GM19023 (cell line): ENCODE measurements at regions not wholly inside any gene's neighbourhood (a gene's known extent, or its start where the extent isn't known, plus 50 kb on each side); places are given as distances from the start of the nearest gene placed in this dataset.
"Not testable (repeated sequence)": the region's sequence is repeated elsewhere in the genome, so short reads cannot be mapped to it uniquely, and the experiment has no call there.

Experiments used
- ATAC-seq: cut with Tn5 transposase; IDR thresholded peaks from one replicate; pipeline ENCODE4 v1.9.1; 2021; ENCODE audit warnings: mild to moderate bottlenecking, moderate library complexity; ENCODE audit not compliant: unreplicated experiment

DNA sequence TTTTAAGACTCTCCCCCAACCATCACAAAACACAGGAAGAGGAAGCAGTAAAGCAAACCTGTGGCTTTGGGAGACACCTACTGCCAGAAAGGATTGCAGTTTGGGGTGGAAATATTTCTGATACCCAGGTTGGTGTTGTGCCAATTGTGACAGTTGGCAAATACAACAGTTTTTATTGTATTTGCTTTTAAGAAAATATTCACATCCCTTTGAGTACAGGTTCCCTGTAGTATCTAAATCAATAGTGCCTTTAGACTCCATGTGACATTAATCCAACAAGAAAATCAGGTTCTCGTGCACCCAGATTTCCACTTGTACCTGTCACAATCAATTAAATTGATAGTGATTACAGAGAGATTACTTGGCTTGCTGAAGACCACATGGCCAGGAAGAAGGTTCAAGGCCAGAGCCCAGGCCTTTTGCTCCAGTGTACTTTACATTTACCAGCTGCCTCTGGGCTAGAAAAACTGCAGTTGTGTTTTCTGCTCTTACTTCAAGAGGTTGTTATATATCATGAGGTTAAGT is 361.2 kb downstream of the ATP23 start:
- no peak for ATAC-seq

DNA sequence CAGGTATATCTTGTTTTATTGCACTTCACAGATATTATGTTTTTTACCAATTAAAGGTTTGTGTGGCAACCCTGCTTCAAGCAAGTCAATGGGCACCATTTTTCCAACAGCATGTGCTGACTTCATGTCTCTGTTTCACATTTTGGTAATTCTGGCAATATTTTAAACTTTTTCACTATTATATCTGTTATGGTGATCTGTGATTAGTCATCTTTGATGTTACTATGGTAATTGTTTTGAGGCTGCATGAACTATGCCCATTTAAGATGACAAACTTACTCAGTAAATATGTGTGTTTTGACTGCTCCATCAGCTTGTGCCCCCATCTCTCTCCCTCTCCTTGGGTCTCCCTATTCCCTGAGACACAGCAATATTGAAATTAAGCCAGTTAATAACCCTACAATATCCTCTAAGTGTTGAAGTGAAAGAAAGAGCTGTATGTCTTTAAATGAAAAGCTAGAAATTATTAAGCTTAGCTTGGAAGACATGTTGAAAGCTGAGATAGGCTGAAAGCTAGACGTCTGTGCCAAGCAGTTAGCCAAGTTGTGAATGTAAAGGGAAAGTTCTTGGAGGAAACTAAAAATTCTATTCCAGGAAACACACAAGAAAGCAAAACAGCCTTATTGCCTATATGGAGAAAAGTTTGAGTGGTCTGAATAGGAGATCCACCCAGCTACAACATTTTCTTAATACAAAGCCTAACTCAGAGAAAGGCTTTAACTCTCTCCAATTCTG is 365.1 kb downstream of the ATP23 start:
- ATAC-seq: no peak

DNA sequence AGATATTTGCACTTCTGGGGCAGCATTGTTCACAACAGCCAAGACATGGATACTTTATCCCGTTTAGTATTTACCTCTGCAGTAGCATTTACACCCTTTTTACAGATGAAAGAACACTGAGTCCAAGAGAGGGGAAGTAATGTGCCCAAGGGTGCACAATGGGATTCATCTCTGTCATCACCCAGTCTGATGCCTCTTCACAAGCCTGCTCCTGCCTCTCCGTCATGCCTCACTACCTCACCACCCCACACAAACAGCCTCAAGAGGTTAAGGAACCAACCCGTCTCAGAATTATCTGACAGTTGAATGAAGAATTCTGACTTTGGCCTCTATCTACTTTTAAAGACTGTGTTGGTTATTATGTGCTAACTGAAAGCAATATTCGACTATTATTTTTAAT is 368.4 kb downstream of the ATP23 start:
- no peak for ATAC-seq

DNA sequence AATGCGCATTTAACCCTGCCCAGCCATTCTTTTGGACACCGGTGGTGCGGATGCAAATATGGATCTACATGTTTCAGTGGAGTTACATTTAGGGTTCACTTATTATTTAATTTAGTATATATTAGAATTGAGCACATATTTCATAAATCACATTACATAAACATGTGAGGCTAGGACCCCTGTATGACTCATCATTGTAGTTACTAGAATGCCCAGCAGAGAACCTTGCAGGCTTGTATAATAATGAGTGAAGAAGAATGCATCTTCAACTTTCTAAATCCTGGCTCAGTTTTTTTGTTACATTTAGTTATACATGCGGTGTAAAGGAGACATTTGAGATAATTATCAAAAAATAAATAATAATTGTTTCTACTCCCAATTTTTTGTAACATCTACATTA is 369.0 kb downstream of the ATP23 start:
- no peak for ATAC-seq

DNA sequence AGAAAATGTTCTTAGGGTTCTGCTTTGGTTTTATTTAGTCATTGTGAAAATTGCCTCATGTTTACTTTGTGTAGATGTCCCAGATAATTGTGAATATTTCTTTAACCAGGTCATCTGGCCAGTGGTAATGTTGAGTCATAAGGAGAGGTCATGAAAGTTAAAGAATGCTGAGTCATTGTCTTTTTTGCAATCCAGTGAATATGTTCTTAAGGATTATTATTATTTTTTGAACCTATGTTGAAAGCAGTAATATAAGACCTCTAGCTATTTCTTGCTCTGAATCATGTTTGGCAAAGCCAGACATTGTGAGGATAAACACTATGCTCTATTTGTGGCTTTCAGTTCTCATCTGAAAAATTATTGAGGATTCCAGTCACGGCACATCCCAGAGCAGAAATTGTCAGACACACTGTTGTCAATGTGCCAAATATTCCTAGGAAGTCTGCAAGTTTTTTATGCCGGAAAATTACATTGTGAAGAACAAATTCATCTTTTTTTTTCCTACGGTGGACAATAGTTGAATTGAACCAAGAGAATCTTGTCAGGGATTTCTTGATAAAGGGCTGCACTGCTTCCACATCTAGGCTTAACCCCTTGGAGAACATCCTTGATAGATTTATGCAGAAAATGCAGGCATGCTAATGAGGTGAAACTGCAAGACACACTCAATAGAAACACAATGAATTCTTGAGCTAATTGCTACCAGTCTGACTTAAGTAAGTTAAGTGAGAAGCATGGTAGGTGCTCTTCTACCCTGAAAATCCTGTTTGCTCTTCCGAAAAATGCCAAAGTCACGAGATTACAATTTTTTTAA is 369.6 kb downstream of the ATP23 start:
- peak; percentile 54 for ATAC-seq

DNA sequence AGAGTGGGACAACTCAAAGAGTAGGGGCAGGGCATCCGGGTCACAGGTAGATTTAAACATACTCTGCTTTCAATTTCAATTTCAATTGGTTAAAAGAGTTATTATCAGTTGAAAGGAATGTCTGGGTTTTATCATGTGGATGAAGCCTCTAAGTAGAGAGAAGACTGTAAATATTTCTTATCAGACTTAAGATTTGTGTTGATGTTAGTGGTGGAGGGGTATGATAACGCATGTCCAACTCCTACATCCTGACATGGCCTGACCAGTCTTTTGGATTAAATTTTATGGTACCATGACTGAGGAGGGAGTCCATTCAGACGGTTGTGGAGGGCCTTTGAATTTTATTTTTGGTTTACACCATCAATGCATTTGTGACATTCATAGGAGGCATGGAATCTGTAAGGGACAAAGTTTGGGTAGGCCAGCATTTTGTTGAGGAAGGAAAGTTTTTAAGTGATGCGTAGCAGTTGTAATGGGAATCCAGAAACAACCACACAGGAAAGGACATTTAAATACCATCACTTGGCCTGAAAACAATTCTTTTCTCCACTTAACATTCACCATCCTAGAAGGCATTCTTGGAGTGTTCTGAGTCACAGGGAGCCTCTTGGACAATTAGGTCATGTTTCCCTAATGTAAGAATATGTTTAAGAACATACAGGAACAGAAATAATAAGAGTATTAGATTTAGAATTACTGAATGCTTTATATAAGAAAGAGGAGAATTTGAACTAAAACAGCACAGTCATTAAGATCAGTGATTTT is 371.9 kb downstream of the ATP23 start:
- no peak for ATAC-seq

DNA sequence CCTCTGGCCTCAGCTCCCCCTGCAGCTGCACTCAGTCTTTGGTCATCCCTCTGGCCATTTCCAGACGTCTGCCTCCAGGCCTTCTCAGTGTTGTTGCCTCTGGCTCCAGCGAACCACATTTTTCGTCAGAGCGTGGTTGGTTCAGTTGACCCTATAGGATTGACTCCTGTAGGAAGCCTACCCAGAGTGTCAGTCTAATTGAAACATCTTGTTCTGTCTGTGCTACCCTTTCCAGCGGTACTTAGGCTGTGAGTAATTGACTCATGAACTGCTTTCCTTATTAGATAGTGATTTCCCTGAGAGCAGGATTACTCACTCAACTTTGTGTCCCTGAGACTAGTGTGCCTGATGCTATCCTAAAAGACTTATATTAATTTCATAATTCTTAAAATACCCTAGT is 373.2 kb downstream of the ATP23 start:
- no peak for ATAC-seq

DNA sequence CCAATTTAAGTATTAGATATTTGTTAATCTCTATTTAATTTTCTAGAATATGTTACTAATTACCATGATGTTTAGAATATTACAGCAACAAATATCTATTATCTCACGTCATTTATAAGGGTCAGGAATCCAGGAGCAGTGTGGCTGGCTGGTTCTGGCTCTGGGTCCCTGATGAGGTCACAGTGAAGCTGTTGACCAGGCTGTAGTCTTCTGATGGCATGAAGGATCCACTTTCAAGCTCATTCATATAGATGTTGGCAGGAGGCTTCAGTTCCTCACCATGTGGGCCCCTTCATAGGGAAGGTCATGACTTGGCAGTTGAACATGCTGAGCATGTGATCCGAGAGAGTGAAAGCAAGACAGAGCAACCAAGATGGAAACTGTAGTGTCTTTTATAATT is 375.6 kb downstream of the ATP23 start:
- ATAC-seq: no peak

DNA sequence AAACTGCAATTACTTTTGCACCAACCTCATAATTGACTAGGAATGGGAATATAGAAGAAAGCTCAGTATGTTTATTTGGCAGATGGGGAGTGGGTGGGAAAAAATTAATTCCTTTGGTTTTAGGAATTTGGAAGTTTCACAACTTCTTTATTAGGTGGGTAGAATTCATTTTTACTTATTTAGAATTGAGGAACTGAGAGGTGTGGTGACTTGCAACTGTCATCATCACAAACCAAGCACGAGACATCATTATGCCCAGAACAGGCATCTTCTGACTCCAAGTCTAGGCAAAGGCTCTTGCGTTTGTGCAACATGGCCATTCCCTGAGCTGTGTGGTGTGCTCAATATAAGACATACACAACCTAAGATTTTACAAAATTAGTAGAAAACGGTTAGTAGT is 380.0 kb downstream of the ATP23 start:
- peak; percentile 76 for ATAC-seq

DNA sequence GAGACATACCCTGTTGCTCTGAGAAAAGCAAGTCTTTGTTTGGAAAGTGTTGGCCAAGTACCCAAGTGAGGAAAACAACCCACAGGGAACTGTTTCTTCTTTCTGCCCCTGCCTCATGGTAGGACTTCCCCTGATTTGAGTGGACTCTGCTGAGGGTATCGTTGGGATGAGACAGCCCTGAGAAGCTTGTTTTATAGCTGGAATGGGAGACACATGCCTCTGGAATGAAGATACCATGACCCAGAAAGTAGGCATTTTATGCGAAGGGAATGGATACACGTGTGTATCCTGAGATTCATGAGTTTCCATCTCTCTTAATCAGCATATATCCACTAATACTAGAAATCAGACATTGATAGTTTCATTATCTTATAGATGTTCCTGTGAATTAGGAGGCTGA is 382.3 kb downstream of the ATP23 start:
- ATAC-seq: no peak

DNA sequence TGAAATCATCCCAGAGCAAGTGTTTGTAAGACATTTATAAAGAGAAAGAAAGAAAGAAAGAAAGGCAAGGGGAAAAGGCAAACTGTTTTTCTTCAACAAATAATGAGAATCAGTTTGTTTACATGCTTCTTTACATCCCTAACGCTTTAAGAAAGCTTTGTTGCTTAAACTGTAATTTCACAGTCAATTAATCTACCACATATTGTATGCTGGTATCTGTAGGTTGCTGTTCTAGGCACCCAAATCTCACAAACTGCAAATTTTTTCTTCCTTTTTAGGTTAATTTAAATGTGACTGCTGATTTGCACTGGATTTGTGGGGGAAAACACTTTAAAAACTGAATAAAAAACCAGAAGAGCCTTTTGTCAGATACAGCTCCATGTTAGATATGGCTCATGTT is 384.2 kb downstream of the ATP23 start:
- no peak for ATAC-seq

DNA sequence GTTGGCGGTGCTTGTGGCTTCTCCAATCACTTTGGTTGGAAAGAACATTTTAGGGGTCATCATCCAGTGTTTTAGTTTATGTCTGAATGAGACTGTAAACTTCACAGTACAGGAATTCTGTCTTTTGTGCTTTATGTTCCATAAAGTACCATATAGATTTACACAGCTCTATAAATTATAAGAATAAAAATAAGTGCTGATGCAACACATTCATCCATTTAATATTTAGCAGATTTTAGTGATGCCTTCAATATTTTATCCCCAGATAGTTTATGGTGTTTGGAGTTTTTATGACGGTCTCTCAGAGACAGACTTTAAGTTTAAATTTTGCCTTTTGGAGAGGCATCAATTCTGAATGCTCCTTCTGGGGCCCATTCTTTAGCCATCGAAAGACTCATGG is 385.2 kb downstream of the ATP23 start:
- ATAC-seq: no peak

DNA sequence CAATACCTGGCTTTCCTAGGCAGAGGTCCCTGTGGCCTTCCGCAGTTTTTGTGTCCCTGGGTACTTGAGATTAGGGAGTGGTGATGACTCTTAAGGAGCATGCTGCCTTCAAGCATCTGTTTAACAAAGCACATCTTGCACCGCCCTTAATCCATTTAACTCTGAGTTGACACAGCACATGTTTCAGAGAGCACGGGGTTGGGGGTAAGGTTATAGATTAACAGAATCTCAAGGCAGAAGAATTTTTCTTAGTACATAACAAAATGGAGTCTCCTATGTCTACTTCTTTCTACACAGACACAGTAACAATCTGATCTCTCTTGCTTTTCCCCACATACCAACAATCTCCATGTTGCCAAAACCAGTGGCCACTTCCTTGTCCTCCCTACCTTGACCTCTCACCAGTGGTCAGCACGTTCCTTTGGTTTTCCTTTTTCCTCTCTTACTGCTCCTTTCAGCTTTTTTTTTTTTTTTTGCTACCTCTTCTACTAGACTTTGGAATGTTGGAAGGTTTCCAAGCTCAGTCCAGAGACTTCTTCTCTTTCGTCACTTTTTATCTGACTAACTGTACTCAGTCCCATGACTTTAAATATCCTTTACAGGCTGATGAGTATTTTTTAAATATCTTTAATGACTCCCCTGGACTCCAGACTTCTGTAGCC is 395.3 kb downstream of the ATP23 start:
- ATAC-seq: not testable (repeated sequence)

DNA sequence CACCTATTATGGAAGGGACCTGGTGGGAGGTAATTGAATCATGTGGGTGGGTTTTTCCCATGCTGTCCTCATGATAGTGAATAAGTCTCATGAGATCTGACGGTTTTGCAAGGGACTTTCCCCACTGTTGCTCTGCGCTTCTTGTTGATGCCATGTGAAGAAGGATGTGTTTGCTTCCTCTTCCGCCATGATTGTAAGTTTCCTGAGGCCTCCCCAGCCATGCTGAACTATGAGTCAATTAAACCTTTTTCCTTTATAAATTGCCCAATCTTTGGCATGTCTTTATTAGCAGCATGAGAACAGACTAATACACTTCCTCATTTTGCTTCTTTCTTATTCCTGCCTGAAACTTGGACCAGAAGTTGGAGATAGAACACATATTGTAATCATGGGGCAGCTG is 396.2 kb downstream of the ATP23 start:
- not testable (repeated sequence) for ATAC-seq

DNA sequence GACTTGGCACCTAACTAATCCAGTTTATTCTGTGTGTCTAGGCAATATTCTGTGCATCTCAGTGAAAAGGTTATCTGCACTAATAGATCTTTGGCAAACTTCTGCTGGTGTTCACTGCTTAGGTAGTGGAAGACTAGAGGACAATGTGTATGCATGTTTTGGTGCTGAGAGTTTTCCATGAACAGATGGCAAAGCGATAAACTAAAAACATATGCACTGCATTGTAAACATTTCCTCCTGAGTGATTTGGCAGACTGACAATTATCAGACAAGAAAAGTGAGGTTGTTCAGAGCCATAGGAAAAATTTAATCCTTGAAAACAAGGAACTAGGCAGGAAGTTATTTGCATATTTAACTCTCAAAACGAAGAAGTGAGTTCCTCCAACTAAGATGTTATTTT is 400.4 kb downstream of the ATP23 start:
- no peak for ATAC-seq

DNA sequence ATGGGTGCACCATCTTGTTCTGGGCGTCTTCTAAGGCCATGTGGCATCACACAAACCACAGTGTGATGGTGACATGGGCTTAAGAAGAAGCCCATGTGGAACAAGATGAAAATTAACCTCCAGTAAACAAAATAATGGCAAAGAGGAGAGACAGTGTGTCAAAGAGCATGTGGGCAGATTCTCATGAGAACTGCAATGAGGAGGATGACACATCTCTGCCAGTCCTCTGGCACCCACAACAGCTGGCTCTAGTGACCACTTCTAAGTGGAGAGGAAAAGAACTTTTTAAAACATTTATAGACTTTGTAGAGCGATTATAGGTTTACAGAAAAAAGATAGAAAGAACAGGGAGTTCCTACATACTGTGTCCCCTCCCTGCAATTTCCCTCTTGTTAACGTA is 401.4 kb downstream of the ATP23 start:
- no peak for ATAC-seq

DNA sequence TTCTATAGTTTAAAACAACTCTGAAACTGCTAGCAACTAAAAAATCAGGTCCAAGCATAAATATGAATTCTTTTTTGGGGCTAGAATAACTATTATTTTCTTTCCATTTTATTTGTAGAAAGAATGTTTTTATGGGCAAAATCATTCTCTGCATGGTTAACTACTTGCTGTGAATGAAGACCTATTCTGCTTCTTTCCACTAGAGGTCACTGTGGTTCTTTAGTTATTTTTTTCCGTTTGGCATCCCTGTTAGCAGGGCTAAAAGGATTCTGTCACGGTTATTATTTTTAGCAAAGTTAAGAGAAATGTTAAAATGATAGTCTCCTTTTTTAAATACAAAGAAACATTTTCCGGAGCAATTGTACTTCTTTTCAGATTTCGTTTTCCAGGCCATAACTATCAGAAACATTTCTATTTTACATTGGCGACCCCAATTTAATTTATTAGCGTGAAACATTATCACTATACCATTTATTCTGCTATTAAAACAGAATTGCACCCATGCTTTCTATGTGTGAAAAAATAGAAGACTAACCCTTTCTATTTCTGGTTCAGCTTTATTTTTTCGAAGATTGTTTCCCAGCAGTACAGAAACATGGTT is 404.8 kb downstream of the ATP23 start:
- peak; percentile 72 for ATAC-seq

DNA sequence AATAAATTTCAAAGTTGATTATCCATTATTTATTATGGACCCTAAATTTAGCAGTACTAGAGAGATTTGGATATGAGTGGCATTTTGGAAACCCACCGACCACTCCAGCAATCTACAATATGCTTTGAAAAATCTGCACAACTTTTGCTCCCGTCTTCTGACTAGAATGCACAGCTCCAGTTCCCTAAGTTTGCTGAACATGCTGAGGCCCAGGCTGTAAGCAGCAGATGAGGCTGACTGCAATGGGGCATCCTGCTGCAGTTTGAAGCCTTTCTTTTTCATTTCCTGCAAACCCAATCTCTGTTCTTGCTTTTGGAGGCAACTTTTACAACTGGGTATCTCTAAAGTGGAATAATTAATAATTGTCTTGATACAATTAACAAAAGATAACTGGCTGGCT is 405.8 kb downstream of the ATP23 start:
- ATAC-seq: no peak

DNA sequence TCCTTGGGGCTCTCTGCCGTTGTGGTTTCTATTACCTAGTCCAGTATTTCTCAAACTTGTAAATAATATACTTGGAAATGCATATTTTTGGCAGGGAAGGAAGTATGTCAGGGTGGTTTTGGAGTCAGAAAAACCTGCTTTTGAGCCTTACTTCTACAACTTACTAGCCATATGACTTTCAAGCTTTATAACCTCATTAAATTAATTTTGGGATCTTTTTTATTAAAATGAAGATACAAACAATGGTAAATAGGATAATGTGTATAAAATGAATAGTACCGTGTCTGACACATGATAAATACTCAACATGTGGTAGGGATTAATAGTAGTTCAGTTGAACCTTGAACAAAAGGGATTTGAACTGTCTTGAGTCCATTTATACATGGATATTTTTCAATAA is 406.3 kb downstream of the ATP23 start:
- ATAC-seq: no peak

DNA sequence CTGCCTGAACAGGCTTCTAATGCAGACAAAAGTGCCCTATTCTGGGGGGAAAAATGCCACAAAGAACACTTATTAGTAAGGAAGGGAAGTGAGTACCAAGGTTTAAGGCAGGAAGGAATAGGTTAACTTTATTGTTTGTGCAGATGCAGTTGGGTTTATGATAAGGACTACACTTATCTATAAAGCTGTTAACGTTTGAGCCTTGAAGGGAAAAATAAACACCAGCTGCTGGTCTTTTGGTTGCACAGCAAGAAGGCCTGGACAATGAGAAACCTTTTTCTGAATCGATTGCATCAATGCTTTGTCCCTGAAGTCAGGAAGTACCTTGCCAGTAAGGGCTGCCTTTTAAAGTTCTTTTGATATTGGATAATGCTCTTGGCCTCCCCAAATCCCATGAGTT is 407.8 kb downstream of the ATP23 start:
- no peak for ATAC-seq

DNA sequence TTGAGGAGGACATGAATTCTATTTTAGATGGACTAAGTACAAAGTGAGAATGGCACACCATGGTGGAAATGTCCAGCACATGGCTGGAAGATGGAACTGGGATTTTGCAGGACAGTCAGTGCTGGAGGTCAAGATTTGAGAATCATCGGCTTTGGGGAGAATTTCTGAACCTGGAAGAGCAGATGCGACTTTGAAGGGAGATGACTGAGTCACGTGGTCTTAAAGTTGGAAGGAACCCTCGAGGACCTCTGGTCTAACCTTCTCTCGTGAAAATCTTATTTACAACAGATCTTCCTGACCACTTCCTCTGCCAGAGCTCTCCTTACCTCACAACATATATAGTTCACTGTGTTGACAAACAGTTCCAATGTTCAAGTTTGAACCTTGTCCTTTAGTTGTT is 415.4 kb downstream of the ATP23 start:
- ATAC-seq: no peak
